ENCODE measurements at regions not wholly inside any gene's neighbourhood (a gene's known extent, or its start where the extent isn't known, plus 50 kb on each side); places are given as distances from the start of the nearest gene placed in this dataset.

- H3K36me3 Mint-ChIP-seq = no peaks in the 10 kb centered on the region
- H3K4me3 ChIP-seq (replicated peaks in 1 of 3; ENCODE audit: low read depth in 2 of 3, low read length in 3 of 3) = no peak overlapping the region
- H3K4me1 Mint-ChIP-seq = no peaks in the 10 kb centered on the region
- H3K27me3 Mint-ChIP-seq (ENCODE audit: low read depth in 3 of 3) = peaks cover 0 to 5% (median 4%) of the 10 kb centered on the region in 3 donors
- 90% methylated on average over 9 of the region's 10 CpGs for WGBS (ENCODE audit: insufficient coverage)
- no peaks in the 10 kb centered on the region for H4K20me1 ChIP-seq (ENCODE audit: insufficient read depth, low read length)
- no peak overlapping the region for H3K4me2 ChIP-seq (replicated peaks; ENCODE audit: extremely low read depth, low read length, poor library complexity, severe bottlenecking)
- no peak for TF ChIP-seq CTCF (IDR thresholded peaks at IDR 0.05)
- intact Hi-C loops (cut with micrococcal nuclease) = no loop called here
- H3K4me1 ChIP-seq (ENCODE audit: control insufficient read depth in 1 of 2, insufficient read depth in 2 of 2, low read length in 2 of 2) = no peaks in the 10 kb centered on the region
- H3K36me3 ChIP-seq (replicated peaks in 1 of 2; ENCODE audit: control insufficient read depth in 1 of 2, insufficient read depth in 2 of 2, low read length in 2 of 2) = no peaks in the 10 kb centered on the region
- no peaks in the 10 kb centered on the region for H3K27me3 ChIP-seq (ENCODE audit: control insufficient read depth in 2 of 2, insufficient read depth in 2 of 2, low read length in 2 of 2)
- H3K4me3 Mint-ChIP-seq = no peak overlapping the region
- H3K79me2 ChIP-seq (ENCODE audit: insufficient read depth, low read length) = no peaks in the 10 kb centered on the region
- no peaks in the 10 kb centered on the region for H3K9me3 ChIP-seq (replicated peaks in 1 of 2; ENCODE audit: control insufficient read depth in 1 of 2, insufficient read depth in 1 of 2, low read length in 2 of 2)
- no peak overlapping the region for H2AFZ ChIP-seq (ENCODE audit: insufficient read depth, low read depth, low read length, poor library complexity, severe bottlenecking)
- no peak for DNase-seq
- no peak overlapping the region for H3K9ac ChIP-seq (ENCODE audit: insufficient read depth, low read length, poor library complexity, severe bottlenecking)
- H3K9me3 Mint-ChIP-seq = no peaks in the 10 kb centered on the region
- no peak overlapping the region for H3K27ac ChIP-seq (ENCODE audit: low read depth in 1 of 2, low read length in 2 of 2)
- H3K27ac Mint-ChIP-seq = no peak overlapping the region
These were observed 121.6 kb downstream of the SPP2 start for GRCh38 chr2:234172066-234172465.

- H3K9me3 ChIP-seq (replicated peaks in 1 of 2; ENCODE audit: control insufficient read depth in 1 of 2, insufficient read depth in 1 of 2, low read length in 2 of 2) = no peaks in the 10 kb centered on the region
- H3K27me3 Mint-ChIP-seq (ENCODE audit: low read depth in 3 of 3) = peaks cover 0 to 5% (median 4%) of the 10 kb centered on the region in 3 donors
- no peaks in the 10 kb centered on the region for H3K4me1 Mint-ChIP-seq
- no peak overlapping the region for H3K9ac ChIP-seq (ENCODE audit: insufficient read depth, low read length, poor library complexity, severe bottlenecking)
- H3K36me3 Mint-ChIP-seq = no peaks in the 10 kb centered on the region
- H3K4me2 ChIP-seq (replicated peaks; ENCODE audit: extremely low read depth, low read length, poor library complexity, severe bottlenecking) = no peak overlapping the region
- WGBS (ENCODE audit: insufficient coverage) = 91% methylated on average over 14 of the region's 14 CpGs
- no peak for TF ChIP-seq CTCF (IDR thresholded peaks at IDR 0.05)
- no peak overlapping the region for H2AFZ ChIP-seq (ENCODE audit: insufficient read depth, low read depth, low read length, poor library complexity, severe bottlenecking)
- H3K9me3 Mint-ChIP-seq = no peaks in the 10 kb centered on the region
- H3K4me3 Mint-ChIP-seq = no peak overlapping the region
- no peak overlapping the region for H3K27ac Mint-ChIP-seq
- no peaks in the 10 kb centered on the region for H3K27me3 ChIP-seq (ENCODE audit: control insufficient read depth in 2 of 2, insufficient read depth in 2 of 2, low read length in 2 of 2)
- no peaks in the 10 kb centered on the region for H4K20me1 ChIP-seq (ENCODE audit: insufficient read depth, low read length)
- intact Hi-C loops (cut with micrococcal nuclease) = no loop called here
- no peaks in the 10 kb centered on the region for H3K36me3 ChIP-seq (replicated peaks in 1 of 2; ENCODE audit: control insufficient read depth in 1 of 2, insufficient read depth in 2 of 2, low read length in 2 of 2)
- no peak overlapping the region for H3K27ac ChIP-seq (ENCODE audit: low read depth in 1 of 2, low read length in 2 of 2)
- no peak overlapping the region for H3K4me3 ChIP-seq (replicated peaks in 1 of 3; ENCODE audit: low read depth in 2 of 3, low read length in 3 of 3)
- no peaks in the 10 kb centered on the region for H3K79me2 ChIP-seq (ENCODE audit: insufficient read depth, low read length)
- H3K4me1 ChIP-seq (ENCODE audit: control insufficient read depth in 1 of 2, insufficient read depth in 2 of 2, low read length in 2 of 2) = no peaks in the 10 kb centered on the region
- no peak for DNase-seq
These were observed 121.2 kb downstream of the SPP2 start for GRCh38 chr2:234171666-234172065.
